Calu3 (cell line): ENCODE measurements at regions not wholly inside any gene's neighbourhood (a gene's known extent, or its start where the extent isn't known, plus 50 kb on each side); places are given as distances from the start of the nearest gene placed in this dataset.
"Not testable (repeated sequence)": the region's sequence is repeated elsewhere in the genome, so short reads cannot be mapped to it uniquely, and the experiment has no call there.

Experiments used
- BruUV-seq: library from RNA; stranded (reverse); fragments of 400-500 nt; replicated peaks from 2 replicates; lab custom pipeline; 2021; lab: Mats Ljungman, UMichigan
- CTCF ChIA-PET: fragments of 300-600 bp; sonication (Branson Sonifier 250); formaldehyde crosslinking; loops from one replicate; lab custom pipeline; 2022; ENCODE audit warnings: antibody characterized with exemption; lab: Charles Lee
- DNase-seq: peaks from one replicate; pipeline ENCODE4 v3.0.0; 2022
- H3K27ac Mint-ChIP-seq: one replicate; pipeline ENCODE4 v1.8.0; 2022; ENCODE audit warnings: mixed read lengths; ENCODE audit not compliant: unreplicated experiment
- H3K27me3 Mint-ChIP-seq: one replicate; pipeline ENCODE4 v1.8.0; 2022; ENCODE audit warnings: mixed read lengths; ENCODE audit not compliant: unreplicated experiment
- H3K36me3 Mint-ChIP-seq: one replicate; pipeline ENCODE4 v1.8.0; 2022; ENCODE audit warnings: mild to moderate bottlenecking, moderate library complexity, mixed read lengths; ENCODE audit not compliant: insufficient read depth, unreplicated experiment
- H3K4me1 Mint-ChIP-seq: one replicate; pipeline ENCODE4 v1.8.0; 2022; ENCODE audit warnings: mild to moderate bottlenecking, low read depth, mixed read lengths; ENCODE audit not compliant: unreplicated experiment
- H3K4me3 Mint-ChIP-seq: one replicate; pipeline ENCODE4 v1.8.0; 2022; ENCODE audit warnings: mild to moderate bottlenecking, low read depth, moderate library complexity, mixed read lengths; ENCODE audit not compliant: unreplicated experiment
- H3K9me3 Mint-ChIP-seq: one replicate; pipeline ENCODE4 v1.8.0; 2022; ENCODE audit warnings: low read depth, mixed read lengths; ENCODE audit not compliant: unreplicated experiment
- CTCF ChIP-seq: fragments of 200-600 bp; IDR thresholded peaks from one replicate; pipeline ENCODE4 v1.8.0; 2022; ENCODE audit warnings: antibody characterized with exemption; ENCODE audit not compliant: unreplicated experiment
- intact Hi-C: fragments of 100-400 bp; cut with micrococcal nuclease; formaldehyde crosslinking; loops from one replicate; pipeline ENCODE4 v1.10.0; 2022; ENCODE audit not compliant: unreplicated experiment

GRCh38 chr4:43496188-43496587 is 603.7 kb downstream of the GRXCR1 start:
- TF ChIP-seq CTCF = no peak
- BruUV-seq = no TSS peak
- peaks cover 4% of the 10 kb centered on the region for H3K9me3 Mint-ChIP-seq
- no peak overlapping the region for H3K4me3 Mint-ChIP-seq
- H3K27ac Mint-ChIP-seq = no peak overlapping the region
- CTCF ChIA-PET = no interaction called here
- intact Hi-C loops = no loop called here
- H3K27me3 Mint-ChIP-seq = no peaks in the 10 kb centered on the region
- H3K36me3 Mint-ChIP-seq = no peaks in the 10 kb centered on the region
- no peak for DNase-seq
- H3K4me1 Mint-ChIP-seq = no peaks in the 10 kb centered on the region

GRCh38 chr4:43496602-43497001 is 604.1 kb downstream of the GRXCR1 start:
- intact Hi-C loops = no loop called here
- H3K4me3 Mint-ChIP-seq = no peak overlapping the region
- H3K36me3 Mint-ChIP-seq = no peaks in the 10 kb centered on the region
- no peaks in the 10 kb centered on the region for H3K27me3 Mint-ChIP-seq
- peaks cover 4% of the 10 kb centered on the region for H3K9me3 Mint-ChIP-seq
- H3K4me1 Mint-ChIP-seq = no peaks in the 10 kb centered on the region
- no peak for DNase-seq
- H3K27ac Mint-ChIP-seq = no peak overlapping the region
- TF ChIP-seq CTCF = no peak
- no TSS peak for BruUV-seq
- CTCF ChIA-PET = no interaction called here

- H3K4me3 Mint-ChIP-seq, H3K27ac Mint-ChIP-seq, H3K36me3 Mint-ChIP-seq, intact Hi-C loops, DNase-seq, H3K27me3 Mint-ChIP-seq, CTCF ChIA-PET, BruUV-seq, H3K9me3 Mint-ChIP-seq, H3K4me1 Mint-ChIP-seq: not testable (repeated sequence)
Measured at GRCh38 chr4:43505823-43506222, 613.3 kb downstream of the GRXCR1 start.

GRCh38 chr4:43512253-43512652 is 619.7 kb downstream of the GRXCR1 start:
- Mint-ChIP-seq H3K27ac (no peak overlapping the region), H3K4me3 (no peak overlapping the region), H3K9me3 (peaks cover 6% of the 10 kb centered on the region), H3K27me3 (no peaks in the 10 kb centered on the region), H3K36me3 (no peaks in the 10 kb centered on the region), H3K4me1 (no peaks in the 10 kb centered on the region)
- intact Hi-C loops = no loop called here
- no peak for TF ChIP-seq CTCF
- CTCF ChIA-PET = no interaction called here
- no peak for DNase-seq
- BruUV-seq = no TSS peak

- no peak overlapping the region for H3K4me3 Mint-ChIP-seq
- no TSS peak for BruUV-seq
- no peaks in the 10 kb centered on the region for H3K27me3 Mint-ChIP-seq
- H3K36me3 Mint-ChIP-seq = no peaks in the 10 kb centered on the region
- H3K9me3 Mint-ChIP-seq = peaks cover 4% of the 10 kb centered on the region
- TF ChIP-seq CTCF = no peak
- H3K4me1 Mint-ChIP-seq = no peaks in the 10 kb centered on the region
- DNase-seq = no peak
- CTCF ChIA-PET = no interaction called here
- no peak overlapping the region for H3K27ac Mint-ChIP-seq
- intact Hi-C loops = no loop called here
Measured at GRCh38 chr4:43525646-43526045, 633.1 kb downstream of the GRXCR1 start.
